GM18873 (cell line): ENCODE measurements at regions not wholly inside any gene's neighbourhood (a gene's known extent, or its start where the extent isn't known, plus 50 kb on each side); places are given as distances from the start of the nearest gene placed in this dataset.
"Not testable (repeated sequence)": the region's sequence is repeated elsewhere in the genome, so short reads cannot be mapped to it uniquely, and the experiment has no call there.

Source experiments
- ATAC-seq: cut with Tn5 transposase; IDR thresholded peaks from one replicate; pipeline ENCODE4 v1.9.1; 2021; ENCODE audit warnings: mild to moderate bottlenecking, moderate library complexity, moderate number of reproducible peaks; ENCODE audit not compliant: unreplicated experiment, low FRiP score

- ATAC-seq, result no peak
Measured at GRCh38 chrX:104392350-104392749, 137.6 kb upstream of the ESX1 start.

- ATAC-seq, result no peak
Measured at GRCh38 chrX:104391906-104392305, 137.2 kb upstream of the ESX1 start.

- no peak for ATAC-seq
Measured at GRCh38 chrX:104376937-104377336, 122.2 kb upstream of the ESX1 start.

- no peak for ATAC-seq
Measured at GRCh38 chrX:104372547-104372946, 117.8 kb upstream of the ESX1 start.

GRCh38 chrX:104370089-104370488 is 115.4 kb upstream of the ESX1 start:
- no peak for ATAC-seq

- ATAC-seq, result not testable (repeated sequence)
Measured at GRCh38 chrX:104360774-104361173, 106.0 kb upstream of the ESX1 start.

- ATAC-seq, result no peak
Measured at GRCh38 chrX:104359124-104359523, 104.4 kb upstream of the ESX1 start.

GRCh38 chrX:104351173-104351769 is 96.5 kb upstream of the ESX1 start:
- no peak for ATAC-seq

GRCh38 chrX:104347860-104348259 is 93.1 kb upstream of the ESX1 start:
- ATAC-seq, result no peak

- ATAC-seq, result peak; percentile 60
Measured at GRCh38 chrX:104343428-104344129, 88.8 kb upstream of the ESX1 start.

- no peak for ATAC-seq
Measured at GRCh38 chrX:104342065-104342464, 87.3 kb upstream of the ESX1 start.

GRCh38 chrX:104335756-104336155 is 81.0 kb upstream of the ESX1 start:
- no peak for ATAC-seq

GRCh38 chrX:104334971-104335370 is 80.2 kb upstream of the ESX1 start:
- no peak for ATAC-seq

- ATAC-seq, result no peak
Measured at GRCh38 chrX:104330966-104331365, 76.2 kb upstream of the ESX1 start.

- ATAC-seq, result no peak
Measured at GRCh38 chrX:104329731-104330130, 75.0 kb upstream of the ESX1 start.

- ATAC-seq, result no peak
Measured at GRCh38 chrX:104325213-104325585, 70.5 kb upstream of the ESX1 start.

GRCh38 chrX:104324461-104325212 is 69.9 kb upstream of the ESX1 start:
- ATAC-seq, result no peak

- no peak for ATAC-seq
Measured at GRCh38 chrX:104319346-104319745, 64.6 kb upstream of the ESX1 start.

- ATAC-seq, result no peak
Measured at GRCh38 chrX:104318330-104319009, 63.7 kb upstream of the ESX1 start.

- no peak for ATAC-seq
Measured at GRCh38 chrX:104316739-104317138, 62.0 kb upstream of the ESX1 start.

- no peak for ATAC-seq
Measured at GRCh38 chrX:104315555-104315954, 60.8 kb upstream of the ESX1 start.
